Kidney (tissue), 13 donors: ENCODE measurements at regions not wholly inside any gene's neighbourhood (a gene's known extent, or its start where the extent isn't known, plus 50 kb on each side); places are given as distances from the start of the nearest gene placed in this dataset.

ENCODE experiments used
- DNase-seq, 5 donors: peaks; one replicate each; pipeline ENCODE4 v3.0.0-alpha.2; 2013 to 2020
- FAIRE-seq: peaks from 2 replicates; lab custom pipeline; 2012; peaks lifted over from hg19 to GRCh38; lab: Jason Lieb, UNC
- H3K27ac ChIP-seq, 2 donors: one replicate each; pipeline ENCODE4 v1.7.0; 2013; ENCODE audit warnings: low read depth in 2 of 2, low read length in 2 of 2, inconsistent platforms in 1 of 2
- H3K27me3 ChIP-seq: one replicate; pipeline ENCODE4 v1.7.1; 2013; ENCODE audit warnings: low read length, inconsistent platforms; ENCODE audit not compliant: control insufficient read depth, insufficient read depth
- H3K36me3 ChIP-seq, 3 donors: one replicate each; pipeline versions ENCODE4 v1.7.0 to v1.7.1; 2013; ENCODE audit warnings: low read length in 3 of 3, control low read depth in 1 of 3, inconsistent platforms in 1 of 3; ENCODE audit not compliant: insufficient read depth in 3 of 3, control insufficient read depth in 2 of 3
- H3K4me1 ChIP-seq, 3 donors: one replicate each; pipeline versions ENCODE4 v1.7.0 to v1.7.1; 2013; ENCODE audit warnings: low read length in 3 of 3, inconsistent platforms in 1 of 3, low read depth in 1 of 3; ENCODE audit not compliant: control insufficient read depth in 2 of 3, insufficient read depth in 2 of 3
- H3K4me3 ChIP-seq, 3 donors: one replicate each; pipeline versions ENCODE4 v1.7.0 to v1.8.1; 2013; ENCODE audit warnings: low read length in 3 of 3, control low read depth in 1 of 3, inconsistent platforms in 1 of 3
- H3K9ac ChIP-seq, 3 donors: one replicate each; pipeline versions ENCODE4 v1.7.0 to v1.7.1; 2013; ENCODE audit warnings: low read length in 3 of 3, control low read depth in 1 of 3, inconsistent platforms in 1 of 3
- H3K9me3 ChIP-seq, 3 donors: one replicate each; pipeline versions ENCODE4 v1.7.0 to v1.7.1; 2013; ENCODE audit warnings: low read length in 3 of 3, control low read depth in 1 of 3, inconsistent platforms in 1 of 3; ENCODE audit not compliant: control insufficient read depth in 2 of 3, insufficient read depth in 1 of 3
- intact Hi-C: fragments of 100-400 bp; cut with DNase I; formaldehyde crosslinking; loops from one replicate; pipeline ENCODE4 v1.11.1; 2022
- TF ChIP-seq, protein P1 (sequence below): IDR thresholded peaks from 3 replicates; pipeline ENCODE4 v1.5.1; 2012; ENCODE audit warnings: mild to moderate bottlenecking, moderate library complexity, borderline replicate concordance; ENCODE audit not compliant: insufficient read depth; ENCODE audit errors: extremely low read depth
- donor health status: control.
- donor health status: control.
- donor health status: control.
- donor health status: control.
- donor health status: control.
- donor health status: DM: yes; HTN: yes; CAD: no.
- donor health status: Normal renal cell carcinoma (clear cell type).

- TF ChIP-seq, protein P1, sequence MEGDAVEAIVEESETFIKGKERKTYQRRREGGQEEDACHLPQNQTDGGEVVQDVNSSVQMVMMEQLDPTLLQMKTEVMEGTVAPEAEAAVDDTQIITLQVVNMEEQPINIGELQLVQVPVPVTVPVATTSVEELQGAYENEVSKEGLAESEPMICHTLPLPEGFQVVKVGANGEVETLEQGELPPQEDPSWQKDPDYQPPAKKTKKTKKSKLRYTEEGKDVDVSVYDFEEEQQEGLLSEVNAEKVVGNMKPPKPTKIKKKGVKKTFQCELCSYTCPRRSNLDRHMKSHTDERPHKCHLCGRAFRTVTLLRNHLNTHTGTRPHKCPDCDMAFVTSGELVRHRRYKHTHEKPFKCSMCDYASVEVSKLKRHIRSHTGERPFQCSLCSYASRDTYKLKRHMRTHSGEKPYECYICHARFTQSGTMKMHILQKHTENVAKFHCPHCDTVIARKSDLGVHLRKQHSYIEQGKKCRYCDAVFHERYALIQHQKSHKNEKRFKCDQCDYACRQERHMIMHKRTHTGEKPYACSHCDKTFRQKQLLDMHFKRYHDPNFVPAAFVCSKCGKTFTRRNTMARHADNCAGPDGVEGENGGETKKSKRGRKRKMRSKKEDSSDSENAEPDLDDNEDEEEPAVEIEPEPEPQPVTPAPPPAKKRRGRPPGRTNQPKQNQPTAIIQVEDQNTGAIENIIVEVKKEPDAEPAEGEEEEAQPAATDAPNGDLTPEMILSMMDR, result no peak
- Histone ChIP-seq H3K9ac (no peak overlapping the region), H3K27me3 (no peaks in the 10 kb centered on the region), H3K27ac (no peak overlapping the region), H3K9me3 (no peaks in the 10 kb centered on the region), H3K4me3 (no peak overlapping the region), H3K4me1 (peaks cover 0 to 2% (median 0%) of the 10 kb centered on the region in 3 donors), H3K36me3 (no peaks in the 10 kb centered on the region)
- DNase-seq (no peak), FAIRE-seq (no peak)
- intact Hi-C loops, result no loop called here
These were observed 179.1 kb downstream of the GNAI1 start for GRCh38 chr7:80313716-80314115.

DNA sequence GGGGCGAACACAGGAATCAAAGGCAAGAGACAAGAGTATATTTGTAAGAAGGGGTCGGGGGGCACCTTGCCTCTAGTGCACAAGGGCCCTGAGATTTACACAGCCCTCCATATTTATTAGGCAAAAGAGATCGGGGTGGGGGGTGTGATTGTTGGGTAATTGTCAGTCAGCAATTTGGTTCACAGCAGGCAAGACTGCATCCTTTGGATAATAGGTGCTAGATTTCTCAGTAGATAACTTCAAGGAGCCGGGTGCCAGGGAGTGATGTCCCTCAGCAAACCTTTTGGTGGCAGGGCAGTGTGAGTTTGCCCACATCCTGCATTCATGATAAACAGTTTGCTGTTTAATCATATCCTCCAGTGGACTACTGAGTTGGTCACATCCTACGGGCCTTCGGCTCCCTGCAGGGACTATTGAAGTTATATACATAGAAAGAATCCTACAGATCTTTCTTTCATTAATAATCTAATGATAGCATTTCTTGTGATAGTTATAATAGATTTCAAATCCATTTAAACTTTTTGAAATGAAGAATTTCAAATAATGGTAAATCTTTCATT, 178.5 kb downstream of the GNAI1 start:
- no peak for FAIRE-seq
- Histone ChIP-seq H3K27ac (no peak overlapping the region), H3K4me1 (peaks cover 0 to 2% (median 0%) of the 10 kb centered on the region in 3 donors), H3K36me3 (no peaks in the 10 kb centered on the region), H3K9me3 (no peaks in the 10 kb centered on the region), H3K27me3 (no peaks in the 10 kb centered on the region), H3K4me3 (no peak overlapping the region), H3K9ac (no peak overlapping the region)
- DNase-seq, result no peak
- intact Hi-C loops, result no loop called here
- TF ChIP-seq, protein P1, result no peak

- H3K9ac ChIP-seq, result no peak overlapping the region
- H3K27me3 ChIP-seq, result no peaks in the 10 kb centered on the region
- H3K27ac ChIP-seq, result no peak overlapping the region
- H3K4me3 ChIP-seq, result no peak overlapping the region
- TF ChIP-seq, protein P1, result no peak
- H3K4me1 ChIP-seq, result peaks cover 0 to 2% (median 0%) of the 10 kb centered on the region in 3 donors
- FAIRE-seq (no peak), DNase-seq (peak in 4 of 5 donors; percentile 48 to 81 (median 66))
- H3K9me3 ChIP-seq, result no peaks in the 10 kb centered on the region
- no peaks in the 10 kb centered on the region for H3K36me3 ChIP-seq
- intact Hi-C loops, result no loop called here
These were observed 177.6 kb downstream of the GNAI1 start for GRCh38 chr7:80312139-80312661.
